Astrocyte of the spinal cord (primary cell): ENCODE measurements at regions not wholly inside any gene's neighbourhood (a gene's known extent, or its start where the extent isn't known, plus 50 kb on each side); places are given as distances from the start of the nearest gene placed in this dataset.
A peak's percentile ranks its signal among the peaks of the same experiment; 100 is the strongest.

ENCODE experiments used
- DNase-seq: peaks from one replicate; pipeline ENCODE4 v3.0.0; 2011; ENCODE audit warnings: low read depth, low spot score
- H3K4me3 ChIP-seq: 2 replicates; pipeline ENCODE4 v1.5.1; 2011; ENCODE audit warnings: low read depth, mild to moderate bottlenecking, low read length, moderate library complexity
- in situ Hi-C: cut with HindIII; loops from 2 replicates; pipeline ENCODE4 v1.10.0; 2017; ENCODE audit warnings: low sequenced_read_pairs
- TF ChIP-seq, protein P1 (sequence below): IDR thresholded peaks from 2 replicates; pipeline ENCODE4 v1.5.1; 2012; ENCODE audit warnings: low read depth, mild to moderate bottlenecking, low read length, inconsistent platforms

DNA sequence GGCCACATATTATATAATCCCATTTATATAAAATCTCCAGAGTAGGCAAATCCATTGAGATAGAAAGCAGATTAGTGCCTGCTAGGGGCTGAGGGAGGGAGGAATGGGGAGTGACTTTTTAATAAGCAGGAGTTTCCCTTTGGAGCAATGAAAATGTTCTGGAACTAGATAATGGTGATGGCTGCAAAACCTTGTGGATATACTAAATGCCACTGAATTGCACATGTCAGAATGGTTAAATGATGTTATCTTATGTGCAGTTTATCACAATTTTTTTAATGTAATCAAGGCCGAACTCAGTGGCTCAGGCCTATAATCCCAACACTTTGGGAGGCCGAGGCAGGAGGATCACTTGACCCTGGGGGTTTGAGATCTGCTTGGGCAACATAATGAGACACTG lies 145.5 kb upstream of the AUTS2 start:
- H3K4me3 ChIP-seq = no peak overlapping the region
- in situ Hi-C loops = no loop called here
- no peak for DNase-seq
- TF ChIP-seq, protein P1, sequence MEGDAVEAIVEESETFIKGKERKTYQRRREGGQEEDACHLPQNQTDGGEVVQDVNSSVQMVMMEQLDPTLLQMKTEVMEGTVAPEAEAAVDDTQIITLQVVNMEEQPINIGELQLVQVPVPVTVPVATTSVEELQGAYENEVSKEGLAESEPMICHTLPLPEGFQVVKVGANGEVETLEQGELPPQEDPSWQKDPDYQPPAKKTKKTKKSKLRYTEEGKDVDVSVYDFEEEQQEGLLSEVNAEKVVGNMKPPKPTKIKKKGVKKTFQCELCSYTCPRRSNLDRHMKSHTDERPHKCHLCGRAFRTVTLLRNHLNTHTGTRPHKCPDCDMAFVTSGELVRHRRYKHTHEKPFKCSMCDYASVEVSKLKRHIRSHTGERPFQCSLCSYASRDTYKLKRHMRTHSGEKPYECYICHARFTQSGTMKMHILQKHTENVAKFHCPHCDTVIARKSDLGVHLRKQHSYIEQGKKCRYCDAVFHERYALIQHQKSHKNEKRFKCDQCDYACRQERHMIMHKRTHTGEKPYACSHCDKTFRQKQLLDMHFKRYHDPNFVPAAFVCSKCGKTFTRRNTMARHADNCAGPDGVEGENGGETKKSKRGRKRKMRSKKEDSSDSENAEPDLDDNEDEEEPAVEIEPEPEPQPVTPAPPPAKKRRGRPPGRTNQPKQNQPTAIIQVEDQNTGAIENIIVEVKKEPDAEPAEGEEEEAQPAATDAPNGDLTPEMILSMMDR = no peak

DNA sequence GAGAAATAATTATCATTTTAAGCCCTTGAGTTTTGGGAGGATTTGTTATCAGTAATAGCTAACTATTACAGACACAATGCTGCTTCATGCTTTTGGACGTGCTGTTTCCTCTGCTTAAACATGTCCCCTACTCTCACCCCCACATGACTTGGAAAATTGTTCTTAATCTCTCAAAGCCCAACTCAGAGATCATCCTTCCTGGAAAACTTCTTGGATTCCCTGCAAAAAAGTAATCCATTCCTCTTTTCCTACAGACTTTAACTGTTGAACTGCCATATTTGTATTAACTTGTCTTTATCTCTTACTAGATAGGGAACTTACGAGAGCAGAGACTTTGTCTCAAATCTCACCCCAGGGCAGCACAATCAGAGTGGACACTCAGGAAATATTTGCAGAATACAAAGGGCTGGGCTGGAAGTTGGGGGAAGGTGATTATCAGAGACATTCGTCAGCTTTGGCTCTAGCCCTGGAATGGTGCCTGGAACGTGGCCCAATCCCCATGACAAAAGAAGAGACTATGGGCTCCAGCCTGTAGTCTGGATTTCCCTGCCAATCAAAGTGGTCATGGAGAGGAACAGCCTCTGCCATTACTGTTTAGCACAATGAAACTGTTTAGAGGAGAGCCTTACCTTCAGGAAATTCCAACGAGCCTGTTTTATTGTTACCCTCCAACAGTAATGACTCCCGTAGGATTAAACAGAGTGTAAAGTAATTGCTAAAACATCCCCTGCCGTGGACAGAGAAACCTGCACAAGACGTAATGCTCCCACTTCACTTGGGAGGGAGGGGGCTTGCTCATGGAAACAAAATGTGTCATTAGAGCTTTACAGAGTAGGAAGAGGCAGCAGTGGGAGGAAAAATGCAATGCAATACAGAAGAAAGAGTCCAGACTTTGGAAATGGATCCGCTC lies 140.4 kb upstream of the AUTS2 start:
- in situ Hi-C loops = no loop called here
- peak; percentile 5 for DNase-seq
- no peak overlapping the region for H3K4me3 ChIP-seq
- TF ChIP-seq, protein P1 = no peak

DNA sequence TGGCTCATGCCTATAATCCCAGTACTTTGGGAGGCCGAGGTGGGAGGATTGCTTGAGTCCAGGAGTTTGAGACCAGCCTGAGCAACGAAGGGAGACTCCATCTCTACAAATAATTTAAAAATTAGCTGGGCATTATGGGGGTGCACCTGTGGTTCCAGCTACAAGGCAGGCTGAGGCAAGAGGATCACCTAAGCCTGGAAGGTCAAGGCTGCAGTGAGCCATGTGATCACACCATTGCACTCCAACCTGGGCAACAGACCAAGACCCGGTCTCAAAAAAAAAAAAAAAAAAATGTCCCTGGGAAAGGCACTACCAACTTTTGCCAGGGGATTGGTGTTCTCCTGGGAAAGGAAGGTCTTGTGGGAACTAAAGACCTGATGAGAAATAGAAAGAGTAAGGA lies 134.2 kb upstream of the AUTS2 start:
- H3K4me3 ChIP-seq = no peak overlapping the region
- TF ChIP-seq, protein P1 = no peak
- DNase-seq = no peak
- in situ Hi-C loops = no loop called here

- DNase-seq = no peak
- in situ Hi-C loops = no loop called here
- no peak overlapping the region for H3K4me3 ChIP-seq
- TF ChIP-seq, protein P1 = no peak
Observed at GRCh38 chr7:69465262-69465661, 133.0 kb upstream of the AUTS2 start.

DNA sequence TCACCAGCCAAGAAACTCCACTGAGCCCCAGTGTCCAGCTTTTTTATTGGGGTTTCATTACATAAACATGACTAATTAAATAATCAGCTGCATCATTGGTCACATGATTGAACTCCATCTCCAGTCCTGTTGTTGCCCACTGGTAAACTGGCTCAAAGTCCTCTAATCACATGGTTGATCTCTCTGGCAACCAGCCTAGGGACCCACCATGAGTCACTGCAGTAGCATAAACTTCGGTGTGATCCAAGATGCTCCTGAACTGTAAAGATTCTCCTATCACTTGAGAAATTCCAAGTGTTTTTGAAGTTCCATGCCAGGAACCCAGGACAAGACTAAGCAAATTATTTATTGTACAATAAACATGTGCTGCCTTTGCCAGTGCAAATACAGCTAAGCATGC lies 130.4 kb upstream of the AUTS2 start:
- in situ Hi-C loops = no loop called here
- no peak overlapping the region for H3K4me3 ChIP-seq
- DNase-seq = no peak
- TF ChIP-seq, protein P1 = no peak

DNA sequence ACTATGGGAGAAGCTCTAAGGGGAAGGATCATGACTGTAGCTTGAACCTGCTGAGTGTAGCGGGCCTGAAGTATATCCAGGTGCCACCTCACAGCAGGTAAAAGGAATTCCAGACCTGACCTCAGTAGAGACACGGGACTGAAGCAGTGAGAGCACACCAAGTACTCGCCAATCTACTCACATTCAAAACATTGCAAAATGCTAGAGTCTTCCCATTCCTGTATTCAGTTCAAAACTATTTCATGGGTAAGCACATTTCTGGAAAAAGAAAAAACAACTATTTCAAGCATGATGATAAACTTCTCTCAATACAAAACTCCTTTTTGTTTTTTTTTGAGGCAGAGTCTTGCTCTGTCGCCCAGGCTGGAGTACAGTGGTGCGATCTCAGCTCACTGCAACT lies 121.9 kb upstream of the AUTS2 start:
- in situ Hi-C loops = no loop called here
- DNase-seq = no peak
- TF ChIP-seq, protein P1 = no peak
- no peak overlapping the region for H3K4me3 ChIP-seq
